Uterus (tissue), 2 donors: ENCODE measurements at regions not wholly inside any gene's neighbourhood (a gene's known extent, or its start where the extent isn't known, plus 50 kb on each side); places are given as distances from the start of the nearest gene placed in this dataset.

Source experiments
- POLR2A ChIP-seq, 2 donors: fragments of 450-650 bp; IDR thresholded peaks; one replicate each; pipeline ENCODE4 v1.6.1; 2016; ENCODE audit warnings: antibody characterized with exemption in 2 of 2, mild to moderate bottlenecking in 1 of 2, moderate library complexity in 1 of 2
- TF ChIP-seq, protein P1 (sequence below), 4 experiments: fragments of 200-600 bp in 2 of 4; fragments of 450-650 bp in 2 of 4; sonication (generic) in 2 of 4; IDR thresholded peaks; one replicate each; pipeline ENCODE4 v1.5.1; 2016 to 2019; ENCODE audit warnings: antibody characterized with exemption in 4 of 4, mild to moderate bottlenecking in 2 of 4, moderate library complexity in 1 of 4

DNA sequence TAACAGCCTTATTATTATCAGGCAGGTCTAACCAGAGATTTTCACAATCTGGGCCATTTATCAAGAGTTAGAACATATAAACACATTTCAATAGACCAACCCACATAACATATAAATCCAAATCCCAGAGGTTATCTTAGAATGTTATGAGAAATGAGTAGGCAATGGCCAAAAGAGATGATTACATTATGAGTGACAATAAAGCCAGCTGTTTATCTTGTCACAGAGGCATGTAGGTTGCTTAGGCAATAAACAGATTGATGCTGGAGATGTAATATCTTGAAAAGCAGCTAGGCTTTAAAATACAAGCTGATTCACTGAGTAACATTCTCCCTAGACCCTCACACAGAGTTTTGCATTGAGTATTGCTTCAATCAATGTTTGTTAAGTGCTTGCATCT is 148.5 kb upstream of the SESN3 start:
- no peak for TF ChIP-seq POLR2A (IDR thresholded peaks at IDR 0.05)
- TF ChIP-seq, protein P1, sequence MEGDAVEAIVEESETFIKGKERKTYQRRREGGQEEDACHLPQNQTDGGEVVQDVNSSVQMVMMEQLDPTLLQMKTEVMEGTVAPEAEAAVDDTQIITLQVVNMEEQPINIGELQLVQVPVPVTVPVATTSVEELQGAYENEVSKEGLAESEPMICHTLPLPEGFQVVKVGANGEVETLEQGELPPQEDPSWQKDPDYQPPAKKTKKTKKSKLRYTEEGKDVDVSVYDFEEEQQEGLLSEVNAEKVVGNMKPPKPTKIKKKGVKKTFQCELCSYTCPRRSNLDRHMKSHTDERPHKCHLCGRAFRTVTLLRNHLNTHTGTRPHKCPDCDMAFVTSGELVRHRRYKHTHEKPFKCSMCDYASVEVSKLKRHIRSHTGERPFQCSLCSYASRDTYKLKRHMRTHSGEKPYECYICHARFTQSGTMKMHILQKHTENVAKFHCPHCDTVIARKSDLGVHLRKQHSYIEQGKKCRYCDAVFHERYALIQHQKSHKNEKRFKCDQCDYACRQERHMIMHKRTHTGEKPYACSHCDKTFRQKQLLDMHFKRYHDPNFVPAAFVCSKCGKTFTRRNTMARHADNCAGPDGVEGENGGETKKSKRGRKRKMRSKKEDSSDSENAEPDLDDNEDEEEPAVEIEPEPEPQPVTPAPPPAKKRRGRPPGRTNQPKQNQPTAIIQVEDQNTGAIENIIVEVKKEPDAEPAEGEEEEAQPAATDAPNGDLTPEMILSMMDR (IDR thresholded peaks at IDR 0.05): no peak
